ENCODE measurements at regions not wholly inside any gene's neighbourhood (a gene's known extent, or its start where the extent isn't known, plus 50 kb on each side); places are given as distances from the start of the nearest gene placed in this dataset.

DNA sequence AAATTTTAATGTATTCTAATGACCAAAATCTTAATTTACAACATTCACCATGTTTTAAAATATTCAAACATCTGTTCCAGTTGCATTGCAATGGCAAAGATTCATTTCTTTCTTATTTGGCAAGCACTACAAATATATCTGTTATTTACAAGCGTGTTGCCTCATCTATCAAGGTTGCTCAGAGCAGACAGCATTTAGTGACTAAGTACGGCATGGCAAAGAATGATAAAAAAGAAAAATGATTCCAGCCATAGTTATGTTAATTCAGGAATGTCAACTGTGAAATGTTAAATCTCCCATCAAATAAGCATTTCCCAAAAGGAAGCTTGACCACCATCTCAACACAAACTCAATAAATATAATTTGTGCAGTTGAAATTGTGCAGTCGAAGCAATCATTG lies 312.1 kb downstream of the SEC23A start:
- TF ChIP-seq, protein P1, sequence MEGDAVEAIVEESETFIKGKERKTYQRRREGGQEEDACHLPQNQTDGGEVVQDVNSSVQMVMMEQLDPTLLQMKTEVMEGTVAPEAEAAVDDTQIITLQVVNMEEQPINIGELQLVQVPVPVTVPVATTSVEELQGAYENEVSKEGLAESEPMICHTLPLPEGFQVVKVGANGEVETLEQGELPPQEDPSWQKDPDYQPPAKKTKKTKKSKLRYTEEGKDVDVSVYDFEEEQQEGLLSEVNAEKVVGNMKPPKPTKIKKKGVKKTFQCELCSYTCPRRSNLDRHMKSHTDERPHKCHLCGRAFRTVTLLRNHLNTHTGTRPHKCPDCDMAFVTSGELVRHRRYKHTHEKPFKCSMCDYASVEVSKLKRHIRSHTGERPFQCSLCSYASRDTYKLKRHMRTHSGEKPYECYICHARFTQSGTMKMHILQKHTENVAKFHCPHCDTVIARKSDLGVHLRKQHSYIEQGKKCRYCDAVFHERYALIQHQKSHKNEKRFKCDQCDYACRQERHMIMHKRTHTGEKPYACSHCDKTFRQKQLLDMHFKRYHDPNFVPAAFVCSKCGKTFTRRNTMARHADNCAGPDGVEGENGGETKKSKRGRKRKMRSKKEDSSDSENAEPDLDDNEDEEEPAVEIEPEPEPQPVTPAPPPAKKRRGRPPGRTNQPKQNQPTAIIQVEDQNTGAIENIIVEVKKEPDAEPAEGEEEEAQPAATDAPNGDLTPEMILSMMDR (IDR thresholded peaks at IDR 0.05; ENCODE audit: control extremely low read depth in 1 of 3, insufficient read depth in 1 of 3, low read depth in 1 of 3, low read length in 3 of 3), result no peak
- TF ChIP-seq RAD21 (IDR thresholded peaks at IDR 0.05 in 1 of 2, conservative IDR thresholded peaks at IDR 0.05 in 1 of 2; ENCODE audit: low read depth in 2 of 2, low read length in 2 of 2) (no peak), SUZ12 (IDR thresholded peaks at IDR 0.05; ENCODE audit: low read length) (no peak)

Data from H1 (cell line).